HUES48 (cell line): ENCODE measurements at regions not wholly inside any gene's neighbourhood (a gene's known extent, or its start where the extent isn't known, plus 50 kb on each side); places are given as distances from the start of the nearest gene placed in this dataset.

Experiments
- H3K27ac ChIP-seq: one replicate; pipeline ENCODE4 v1.7.0; 2013; ENCODE audit warnings: low read depth, low read length, inconsistent platforms
- H3K27me3 ChIP-seq: 2 replicates; pipeline ENCODE4 v1.6.1; 2013; ENCODE audit warnings: mild to moderate bottlenecking, low read length; ENCODE audit not compliant: control insufficient read depth, insufficient read depth
- H3K36me3 ChIP-seq: 2 replicates; pipeline ENCODE4 v1.6.1; 2013; ENCODE audit warnings: low read length; ENCODE audit not compliant: control insufficient read depth, insufficient read depth
- H3K4me1 ChIP-seq: 2 replicates; pipeline ENCODE4 v1.6.1; 2013; ENCODE audit warnings: mild to moderate bottlenecking, low read length; ENCODE audit not compliant: control insufficient read depth, insufficient read depth
- H3K4me3 ChIP-seq: 2 replicates; pipeline ENCODE4 v1.5.1; 2013; ENCODE audit warnings: mild to moderate bottlenecking, low read depth, low read length
- H3K9ac ChIP-seq: 2 replicates; pipeline ENCODE4 v1.6.1; 2013; ENCODE audit warnings: mild to moderate bottlenecking, low read depth, low read length, moderate library complexity
- H3K9me3 ChIP-seq: 2 replicates; pipeline ENCODE4 v1.6.1; 2013; ENCODE audit warnings: low read length; ENCODE audit not compliant: control insufficient read depth, insufficient read depth

DNA sequence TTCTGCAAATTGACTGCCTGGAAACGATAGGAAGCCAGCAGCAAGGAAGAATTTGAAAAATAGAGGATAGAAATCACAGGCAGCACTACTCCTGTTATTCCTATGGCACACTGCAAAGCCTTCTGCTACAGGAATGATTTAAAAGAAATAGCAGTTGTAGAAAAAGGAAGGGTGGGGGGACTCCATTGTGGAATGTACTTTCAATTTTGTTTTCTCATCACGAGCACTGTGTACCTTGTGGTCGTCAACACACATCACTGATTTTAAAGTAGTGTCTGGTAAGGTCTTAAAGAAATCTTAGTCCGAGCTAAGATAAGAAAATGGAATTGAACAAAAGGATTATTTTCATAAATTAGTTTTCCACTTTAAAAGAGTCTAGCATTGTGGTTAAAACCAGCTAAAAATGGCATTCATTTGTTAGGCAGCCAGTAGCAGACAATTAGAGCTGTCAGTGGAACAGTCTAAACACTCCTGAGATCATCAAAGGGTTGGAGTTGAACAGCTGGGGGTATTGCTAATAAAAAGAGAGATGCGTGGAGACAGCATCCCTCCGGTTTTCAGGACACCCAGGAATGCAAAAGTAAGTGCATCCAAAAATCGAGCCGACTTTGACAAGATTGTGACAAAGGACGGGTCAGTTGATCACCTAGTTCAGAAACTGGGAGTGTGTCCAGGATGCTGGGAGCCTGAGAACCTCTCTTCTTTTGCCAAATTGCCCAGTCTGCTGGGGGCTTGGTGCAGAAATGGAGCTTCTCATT lies 97.8 kb upstream of the WWC1 start:
- no peak overlapping the region for H3K4me3 ChIP-seq

GRCh38 chr5:168195110-168195509 lies 96.3 kb upstream of the WWC1 start:
- Histone ChIP-seq H3K4me1 (no peaks in the 10 kb centered on the region), H3K27me3 (no peaks in the 10 kb centered on the region), H3K36me3 (no peaks in the 10 kb centered on the region), H3K27ac (no peak overlapping the region), H3K9me3 (no peaks in the 10 kb centered on the region), H3K4me3 (no peak overlapping the region), H3K9ac (no peak overlapping the region)

More for the DNA sequence above, 97.8 kb upstream of the WWC1 start:
- H3K36me3 ChIP-seq, result no peaks in the 10 kb centered on the region
- H3K9me3 ChIP-seq, result no peaks in the 10 kb centered on the region
- H3K27ac ChIP-seq, result no peak overlapping the region
- H3K27me3 ChIP-seq, result no peaks in the 10 kb centered on the region
- no peak overlapping the region for H3K9ac ChIP-seq
- no peaks in the 10 kb centered on the region for H3K4me1 ChIP-seq

DNA sequence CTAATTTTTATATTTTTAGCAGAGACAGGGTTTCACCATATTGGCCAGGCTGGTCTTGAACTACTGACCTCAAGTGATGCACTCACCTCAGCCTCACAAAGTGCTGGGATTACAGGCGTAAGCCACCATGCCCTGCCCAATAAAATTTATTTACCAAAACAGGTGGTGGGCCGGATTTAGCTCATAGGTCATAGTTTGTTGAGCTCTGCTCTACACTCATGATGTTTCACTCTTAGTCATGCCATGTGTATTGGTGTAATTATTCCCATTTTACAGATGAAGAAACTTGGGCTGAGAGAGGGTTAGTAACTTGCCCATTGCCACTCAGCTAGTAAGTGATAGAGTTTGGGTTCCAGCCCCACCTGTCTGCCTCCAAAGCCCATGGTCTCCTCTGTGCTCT lies 93.1 kb upstream of the WWC1 start:
- H3K9ac ChIP-seq, result no peak overlapping the region
- no peaks in the 10 kb centered on the region for H3K36me3 ChIP-seq
- H3K9me3 ChIP-seq, result no peaks in the 10 kb centered on the region
- no peaks in the 10 kb centered on the region; the same call in 1 of the 2 replicates for H3K4me1 ChIP-seq
- no peak overlapping the region for H3K4me3 ChIP-seq
- H3K27ac ChIP-seq, result no peak overlapping the region
- H3K27me3 ChIP-seq, result no peaks in the 10 kb centered on the region

DNA sequence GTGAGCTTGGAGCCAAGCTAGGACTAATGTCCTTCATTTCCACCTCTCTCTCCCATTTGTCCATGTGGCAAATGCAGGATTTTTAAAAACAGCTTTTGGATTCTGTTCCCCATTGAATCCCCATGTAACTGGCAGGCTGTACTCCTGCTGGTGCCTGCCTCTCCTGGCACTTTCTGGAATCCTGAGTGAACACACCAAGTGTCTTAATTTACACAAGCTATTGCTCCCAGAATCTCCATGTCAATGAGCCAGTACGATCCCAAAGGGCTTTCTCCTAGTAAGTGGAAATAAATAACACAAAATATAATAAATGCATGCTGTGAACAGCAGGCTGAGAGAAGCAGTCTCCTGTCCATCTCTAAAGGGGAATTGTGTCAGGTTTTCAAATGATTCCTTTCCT lies 88.4 kb upstream of the WWC1 start:
- no peak overlapping the region for H3K27ac ChIP-seq
- no peaks in the 10 kb centered on the region for H3K36me3 ChIP-seq
- H3K27me3 ChIP-seq, result no peaks in the 10 kb centered on the region
- H3K4me3 ChIP-seq, result no peak overlapping the region
- H3K9ac ChIP-seq, result no peak overlapping the region
- H3K4me1 ChIP-seq, result no peaks in the 10 kb centered on the region; the same call in 1 of the 2 replicates
- no peaks in the 10 kb centered on the region for H3K9me3 ChIP-seq

DNA sequence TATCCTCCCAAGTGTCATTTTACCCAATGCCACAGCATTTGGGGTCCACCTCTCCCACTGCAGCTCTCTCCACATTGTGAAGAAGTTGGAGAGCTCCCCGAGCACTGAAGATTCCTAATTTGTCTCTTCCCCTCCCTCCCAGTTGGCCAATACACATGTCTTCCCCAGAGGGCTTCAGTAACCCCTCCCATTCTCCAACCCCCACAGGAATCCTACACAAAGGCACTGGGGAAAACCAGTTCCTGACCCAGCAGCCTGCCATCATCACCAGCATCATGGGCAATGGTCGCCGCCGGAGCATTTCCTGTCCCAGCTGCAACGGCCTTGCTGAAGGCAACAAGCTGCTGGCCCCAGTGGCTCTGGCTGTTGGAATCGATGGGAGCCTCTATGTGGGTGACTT lies 87.3 kb upstream of the WWC1 start:
- Histone ChIP-seq H3K4me1 (no peaks in the 10 kb centered on the region; the same call in 1 of the 2 replicates), H3K4me3 (no peak overlapping the region), H3K27me3 (no peaks in the 10 kb centered on the region), H3K36me3 (no peaks in the 10 kb centered on the region), H3K9ac (no peak overlapping the region), H3K9me3 (no peaks in the 10 kb centered on the region), H3K27ac (no peak overlapping the region)

- Histone ChIP-seq H3K9me3 (no peaks in the 10 kb centered on the region), H3K27me3 (no peaks in the 10 kb centered on the region), H3K4me1 (no peaks in the 10 kb centered on the region; the same call in 1 of the 2 replicates), H3K27ac (no peak overlapping the region), H3K4me3 (no peak overlapping the region), H3K36me3 (no peaks in the 10 kb centered on the region), H3K9ac (no peak overlapping the region)
Observed at GRCh38 chr5:168207450-168208029, 83.9 kb upstream of the WWC1 start.

DNA sequence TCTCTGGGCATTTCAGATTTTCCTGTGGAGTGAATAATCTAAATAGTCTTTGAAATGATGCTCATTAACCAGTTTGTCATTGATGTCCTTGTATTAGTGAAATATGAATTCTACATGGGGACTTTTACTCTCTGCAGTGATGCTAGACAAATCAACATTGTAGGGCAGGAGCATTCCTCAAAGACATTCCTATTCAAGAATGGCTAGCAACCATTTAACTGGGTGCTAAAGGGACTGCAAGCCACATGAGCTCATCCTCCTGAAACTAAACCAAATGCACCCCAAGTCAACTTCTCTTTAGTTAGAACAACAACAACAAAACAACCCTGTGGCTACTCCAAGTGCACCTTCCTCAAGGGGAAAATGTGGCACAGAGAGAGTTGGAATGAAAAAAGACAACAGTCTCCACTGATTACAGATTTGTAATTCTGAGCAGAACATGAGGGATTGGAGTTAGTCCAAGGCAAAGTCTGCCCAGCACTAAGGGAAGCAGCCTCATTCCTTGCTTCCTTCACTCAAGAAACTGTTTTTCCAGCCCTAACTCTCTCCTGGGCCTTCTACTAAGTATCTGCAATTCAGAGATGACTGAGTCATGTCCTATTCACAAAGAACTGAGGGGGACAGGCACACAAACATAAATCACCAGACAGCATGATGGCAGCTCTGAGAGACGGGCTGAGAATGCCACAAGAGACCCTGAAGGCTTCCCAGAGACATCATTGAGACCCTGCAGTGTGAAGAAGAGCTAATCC lies 82.0 kb upstream of the WWC1 start:
- H3K9ac ChIP-seq, result no peak overlapping the region
- H3K27me3 ChIP-seq, result no peaks in the 10 kb centered on the region
- no peaks in the 10 kb centered on the region for H3K9me3 ChIP-seq
- H3K27ac ChIP-seq, result no peak overlapping the region
- H3K4me1 ChIP-seq, result no peaks in the 10 kb centered on the region
- no peaks in the 10 kb centered on the region for H3K36me3 ChIP-seq
- no peak overlapping the region for H3K4me3 ChIP-seq

DNA sequence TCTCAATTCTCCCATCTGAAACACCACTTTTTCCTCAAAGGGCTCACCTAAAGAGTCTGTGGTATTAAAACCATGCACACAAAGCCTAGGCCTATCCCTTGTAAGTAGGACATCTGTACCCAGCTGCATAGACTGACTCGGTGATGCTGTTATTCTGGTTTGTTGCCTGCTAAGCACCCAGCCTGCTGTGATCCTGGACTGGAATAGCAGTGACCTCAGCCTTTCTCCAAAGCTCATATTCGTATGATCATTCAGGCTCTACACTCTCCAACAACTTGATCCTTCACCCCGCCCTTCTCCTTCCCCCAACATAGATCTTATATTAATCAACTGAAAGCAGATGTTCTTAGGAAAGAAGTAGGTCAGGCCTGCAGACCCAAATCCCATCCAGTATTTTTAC lies 81.4 kb upstream of the WWC1 start:
- Histone ChIP-seq H3K36me3 (no peaks in the 10 kb centered on the region), H3K4me3 (no peak overlapping the region), H3K27ac (no peak overlapping the region), H3K9ac (no peak overlapping the region), H3K27me3 (no peaks in the 10 kb centered on the region), H3K4me1 (no peaks in the 10 kb centered on the region), H3K9me3 (no peaks in the 10 kb centered on the region)

DNA sequence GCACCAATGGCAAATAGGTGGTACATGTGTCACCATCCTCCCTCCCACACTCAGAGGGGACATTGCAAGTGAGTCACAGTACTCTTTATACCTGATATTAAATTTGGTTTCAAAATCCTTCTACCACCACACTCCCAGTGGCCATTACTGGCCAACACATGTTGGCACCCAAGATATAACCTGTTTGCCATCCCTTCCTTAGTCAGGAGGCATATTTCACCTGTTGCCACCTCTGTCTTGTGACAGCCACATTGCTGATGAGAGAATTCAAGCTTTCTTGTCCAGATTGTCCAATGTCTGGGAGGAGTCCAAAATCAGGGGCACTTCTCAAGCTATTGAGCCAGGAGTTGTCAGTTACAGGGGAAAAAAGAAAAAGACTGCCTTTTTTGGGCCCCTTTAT lies 80.2 kb upstream of the WWC1 start:
- Histone ChIP-seq H3K27me3 (no peaks in the 10 kb centered on the region), H3K9me3 (no peaks in the 10 kb centered on the region), H3K4me3 (no peak overlapping the region), H3K27ac (no peak overlapping the region), H3K4me1 (peaks cover 6% of the 10 kb centered on the region), H3K9ac (no peak overlapping the region), H3K36me3 (no peaks in the 10 kb centered on the region)

GRCh38 chr5:168211936-168212335 lies 79.5 kb upstream of the WWC1 start:
- Histone ChIP-seq H3K9ac (no peak overlapping the region), H3K4me3 (no peak overlapping the region), H3K27ac (no peak overlapping the region), H3K27me3 (no peaks in the 10 kb centered on the region), H3K4me1 (peaks cover 13% of the 10 kb centered on the region), H3K36me3 (no peaks in the 10 kb centered on the region), H3K9me3 (no peaks in the 10 kb centered on the region)

- H3K27me3 ChIP-seq, result no peaks in the 10 kb centered on the region
- H3K27ac ChIP-seq, result no peak overlapping the region
Observed at GRCh38 chr5:168214071-168214470, 77.4 kb upstream of the WWC1 start.

More at GRCh38 chr5:168214071-168214470, 77.4 kb upstream of the WWC1 start:
- Histone ChIP-seq H3K9ac (no peak overlapping the region), H3K4me3 (no peak overlapping the region), H3K36me3 (no peaks in the 10 kb centered on the region), H3K9me3 (no peaks in the 10 kb centered on the region), H3K4me1 (peaks cover 14% of the 10 kb centered on the region)
